ENCODE measurements at regions not wholly inside any gene's neighbourhood (a gene's known extent, or its start where the extent isn't known, plus 50 kb on each side); places are given as distances from the start of the nearest gene placed in this dataset.

DNA sequence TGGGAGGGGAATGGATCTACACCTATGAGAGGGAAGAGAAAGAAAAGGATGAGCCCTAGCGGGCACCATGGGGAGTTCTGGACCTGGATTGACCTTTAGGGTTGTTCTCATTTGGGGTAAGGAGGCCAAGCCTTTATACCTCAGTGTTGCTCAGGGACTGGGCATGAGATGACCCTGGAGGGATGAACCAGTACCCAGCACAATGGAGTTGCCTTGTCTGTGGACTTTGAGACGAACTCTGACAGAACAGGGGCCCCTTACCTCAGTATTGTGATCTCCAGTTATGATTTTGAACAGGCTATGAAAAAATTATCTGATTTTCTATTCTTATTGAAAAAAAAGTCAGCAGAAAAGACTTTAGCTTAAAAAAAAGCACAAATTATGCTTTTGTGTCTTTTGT lies 88.6 kb downstream of the FOXA2 start:
- no peak for DNase-seq (ENCODE audit: low read depth)
- no peak overlapping the region for H3K4me3 ChIP-seq (ENCODE audit: low read depth, low read length)
- TF ChIP-seq, protein P1, sequence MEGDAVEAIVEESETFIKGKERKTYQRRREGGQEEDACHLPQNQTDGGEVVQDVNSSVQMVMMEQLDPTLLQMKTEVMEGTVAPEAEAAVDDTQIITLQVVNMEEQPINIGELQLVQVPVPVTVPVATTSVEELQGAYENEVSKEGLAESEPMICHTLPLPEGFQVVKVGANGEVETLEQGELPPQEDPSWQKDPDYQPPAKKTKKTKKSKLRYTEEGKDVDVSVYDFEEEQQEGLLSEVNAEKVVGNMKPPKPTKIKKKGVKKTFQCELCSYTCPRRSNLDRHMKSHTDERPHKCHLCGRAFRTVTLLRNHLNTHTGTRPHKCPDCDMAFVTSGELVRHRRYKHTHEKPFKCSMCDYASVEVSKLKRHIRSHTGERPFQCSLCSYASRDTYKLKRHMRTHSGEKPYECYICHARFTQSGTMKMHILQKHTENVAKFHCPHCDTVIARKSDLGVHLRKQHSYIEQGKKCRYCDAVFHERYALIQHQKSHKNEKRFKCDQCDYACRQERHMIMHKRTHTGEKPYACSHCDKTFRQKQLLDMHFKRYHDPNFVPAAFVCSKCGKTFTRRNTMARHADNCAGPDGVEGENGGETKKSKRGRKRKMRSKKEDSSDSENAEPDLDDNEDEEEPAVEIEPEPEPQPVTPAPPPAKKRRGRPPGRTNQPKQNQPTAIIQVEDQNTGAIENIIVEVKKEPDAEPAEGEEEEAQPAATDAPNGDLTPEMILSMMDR (IDR thresholded peaks at IDR 0.05; ENCODE audit: low read depth, low read length): no peak
- TF ChIP-seq POLR2A (IDR thresholded peaks at IDR 0.05; ENCODE audit: extremely low read depth, insufficient read length) (no peak), MYC (IDR thresholded peaks at IDR 0.05; ENCODE audit: low read depth, low read length) (no peak)
- TF ChIP-seq, protein P2, sequence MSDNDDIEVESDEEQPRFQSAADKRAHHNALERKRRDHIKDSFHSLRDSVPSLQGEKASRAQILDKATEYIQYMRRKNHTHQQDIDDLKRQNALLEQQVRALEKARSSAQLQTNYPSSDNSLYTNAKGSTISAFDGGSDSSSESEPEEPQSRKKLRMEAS (IDR thresholded peaks at IDR 0.05; ENCODE audit: low read depth, low read length): no peak

DNA sequence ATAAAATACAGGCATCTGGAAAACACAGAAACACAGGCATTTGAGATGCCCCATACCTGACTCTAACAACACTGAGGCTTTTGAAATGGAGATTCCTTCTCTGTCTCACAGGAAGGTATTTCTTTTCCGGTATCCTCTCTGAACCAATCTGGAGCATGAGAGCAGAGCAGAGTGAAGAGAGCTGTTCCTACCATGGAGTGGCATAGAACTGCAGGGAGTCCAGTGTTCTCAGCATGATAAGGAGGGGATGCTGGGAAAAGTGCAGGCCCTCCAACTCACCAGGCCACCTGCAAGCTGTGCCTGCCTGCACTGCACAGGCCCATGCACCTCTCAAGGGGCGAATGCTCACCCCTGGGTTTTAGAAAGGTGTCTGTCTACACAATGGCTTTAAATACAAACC lies 89.2 kb downstream of the FOXA2 start:
- no peak overlapping the region for H3K4me3 ChIP-seq (ENCODE audit: low read depth, low read length)
- no peak for DNase-seq (ENCODE audit: low read depth)
- TF ChIP-seq, protein P1 (IDR thresholded peaks at IDR 0.05; ENCODE audit: low read depth, low read length): no peak

DNA sequence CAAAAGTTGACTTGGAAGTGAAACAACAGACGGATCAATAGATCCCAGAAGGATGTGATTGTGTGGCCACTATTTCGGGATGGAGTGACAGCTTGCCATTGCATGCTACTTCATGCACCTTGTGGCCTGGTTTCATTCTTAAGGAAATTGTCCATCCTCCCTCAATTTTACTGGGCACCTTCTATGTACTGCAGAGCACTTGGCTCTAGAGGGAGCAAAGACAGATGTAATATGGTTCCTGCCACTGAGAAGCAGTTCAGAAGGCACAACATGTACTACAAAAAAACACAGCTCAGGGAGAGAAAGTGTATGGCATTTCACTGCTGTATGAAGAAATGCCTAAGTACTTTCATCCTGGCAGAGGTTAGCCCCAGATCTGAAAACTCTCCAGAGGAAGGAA lies 91.9 kb downstream of the FOXA2 start:
- no peak overlapping the region for H3K4me3 ChIP-seq (ENCODE audit: low read depth, low read length)
- no peak for DNase-seq (ENCODE audit: low read depth)
- TF ChIP-seq, protein P2 (IDR thresholded peaks at IDR 0.05; ENCODE audit: low read depth, low read length): no peak
- TF ChIP-seq, protein P1 (IDR thresholded peaks at IDR 0.05; ENCODE audit: low read depth, low read length): no peak
- TF ChIP-seq POLR2A (IDR thresholded peaks at IDR 0.05; ENCODE audit: extremely low read depth, insufficient read length) (no peak), MYC (IDR thresholded peaks at IDR 0.05; ENCODE audit: low read depth, low read length) (no peak)

DNA sequence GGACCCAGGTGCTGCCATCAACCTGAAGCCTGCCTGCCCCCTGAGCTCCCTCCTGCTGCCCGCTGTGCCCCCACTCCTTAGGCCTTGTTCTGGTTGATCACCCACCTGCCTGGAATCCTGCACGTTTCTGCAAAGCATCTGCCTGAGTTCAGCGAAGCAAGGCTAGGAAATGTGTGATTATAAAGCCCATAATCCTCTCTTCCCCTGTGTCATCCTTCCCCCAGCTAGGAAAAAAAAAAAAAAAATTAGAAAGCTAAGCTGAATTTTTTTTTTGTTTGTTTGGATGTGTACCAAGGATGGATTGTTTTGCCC lies 93.2 kb downstream of the FOXA2 start:
- TF ChIP-seq, protein P2 (IDR thresholded peaks at IDR 0.05; ENCODE audit: low read depth, low read length): no peak
- TF ChIP-seq POLR2A (IDR thresholded peaks at IDR 0.05; ENCODE audit: extremely low read depth, insufficient read length): no peak
- TF ChIP-seq MYC (IDR thresholded peaks at IDR 0.05; ENCODE audit: low read depth, low read length): no peak
- TF ChIP-seq, protein P1 (IDR thresholded peaks at IDR 0.05; ENCODE audit: low read depth, low read length): no peak
- DNase-seq (ENCODE audit: low read depth): no peak
- H3K4me3 ChIP-seq (ENCODE audit: low read depth, low read length): no peak overlapping the region

DNA sequence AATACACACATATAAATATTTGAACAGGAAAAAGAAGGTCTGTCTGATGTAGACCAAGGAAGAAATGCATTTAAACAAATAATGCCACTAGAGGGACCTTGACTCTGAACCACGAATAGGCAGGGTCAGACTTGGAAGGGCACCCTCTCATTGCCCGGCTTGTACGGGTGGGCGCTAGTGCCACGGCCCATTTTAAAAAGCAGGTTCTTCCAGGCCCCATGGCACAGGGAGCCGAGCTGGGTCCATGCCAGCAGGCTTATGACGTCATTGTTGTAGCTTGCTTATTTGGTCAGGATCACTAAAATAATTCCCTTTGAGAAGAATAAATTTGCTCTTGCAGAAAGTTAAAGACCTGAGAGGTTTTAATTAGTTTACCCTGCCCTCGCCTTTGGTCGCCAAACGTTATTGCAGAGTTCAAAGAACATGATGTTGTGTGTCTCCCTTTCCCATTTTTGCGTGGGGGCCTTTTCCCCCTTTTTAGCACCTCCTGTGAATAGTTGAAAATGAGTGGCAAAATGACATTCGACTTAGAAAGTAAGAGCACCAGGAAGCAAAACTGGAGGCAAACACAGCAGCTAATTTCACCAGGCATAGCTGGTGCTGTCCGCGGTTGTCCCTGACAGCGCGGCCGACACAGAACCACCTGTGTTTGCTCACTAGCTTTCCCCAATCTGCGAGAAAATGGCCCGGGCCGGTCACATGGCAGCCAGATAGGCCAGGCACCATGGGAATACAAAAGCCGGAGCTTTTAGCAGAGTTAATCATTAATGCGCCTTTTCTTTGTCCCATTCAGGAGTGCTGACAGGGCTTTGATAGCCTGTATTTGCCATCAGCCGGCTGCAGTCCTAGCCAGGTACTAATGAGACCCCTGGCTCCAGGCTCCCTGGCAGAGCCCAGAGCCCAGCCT lies 93.8 kb downstream of the FOXA2 start:
- no peak for TF ChIP-seq POLR2A (IDR thresholded peaks at IDR 0.05; ENCODE audit: extremely low read depth, insufficient read length)
- TF ChIP-seq, protein P1 (IDR thresholded peaks at IDR 0.05; ENCODE audit: low read depth, low read length): no peak
- TF ChIP-seq, protein P2 (IDR thresholded peaks at IDR 0.05; ENCODE audit: low read depth, low read length): no peak
- no peak for TF ChIP-seq MYC (IDR thresholded peaks at IDR 0.05; ENCODE audit: low read depth, low read length)
- DNase-seq (ENCODE audit: low read depth): peak; percentile 7
- no peak overlapping the region for H3K4me3 ChIP-seq (ENCODE audit: low read depth, low read length)

Measured in NB4 (cell line).